ENCODE measurements at regions not wholly inside any gene's neighbourhood (a gene's known extent, or its start where the extent isn't known, plus 50 kb on each side); places are given as distances from the start of the nearest gene placed in this dataset.

DNA sequence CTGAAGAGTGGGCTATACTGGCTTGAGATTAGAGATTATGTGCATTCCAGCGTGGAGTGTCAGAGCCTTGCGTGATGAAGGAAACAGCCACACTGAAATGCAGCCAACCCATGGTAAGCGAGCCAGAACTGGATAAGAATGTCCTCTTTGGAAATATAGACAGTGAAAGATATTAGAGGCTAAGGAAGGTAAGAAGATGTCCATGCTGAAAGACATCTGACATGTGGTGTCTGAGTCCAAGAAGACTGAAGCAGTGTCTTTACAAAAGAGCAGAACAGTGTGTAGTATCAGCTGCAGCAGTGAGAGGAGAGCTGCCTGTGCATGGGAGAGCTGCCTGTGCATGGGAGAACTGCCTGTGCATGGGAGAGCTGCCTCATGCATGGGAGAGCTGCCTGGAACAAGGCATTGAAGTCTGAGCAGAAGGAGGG lies 672.2 kb downstream of the DIPK2A start:
- peaks cover 19% of the 10 kb centered on the region for H3K9me3 Mint-ChIP-seq
- DNase-seq: no peak
- no peaks in the 10 kb centered on the region for H3K4me1 Mint-ChIP-seq (ENCODE audit: low read depth)
- no peak overlapping the region for H3K27ac Mint-ChIP-seq
- H3K27me3 Mint-ChIP-seq (ENCODE audit: insufficient read depth): no peaks in the 10 kb centered on the region
- H3K4me3 Mint-ChIP-seq: no peak overlapping the region
- H3K36me3 Mint-ChIP-seq (ENCODE audit: low read depth): no peaks in the 10 kb centered on the region
- TF ChIP-seq CTCF (IDR thresholded peaks at IDR 0.05): no peak

DNA sequence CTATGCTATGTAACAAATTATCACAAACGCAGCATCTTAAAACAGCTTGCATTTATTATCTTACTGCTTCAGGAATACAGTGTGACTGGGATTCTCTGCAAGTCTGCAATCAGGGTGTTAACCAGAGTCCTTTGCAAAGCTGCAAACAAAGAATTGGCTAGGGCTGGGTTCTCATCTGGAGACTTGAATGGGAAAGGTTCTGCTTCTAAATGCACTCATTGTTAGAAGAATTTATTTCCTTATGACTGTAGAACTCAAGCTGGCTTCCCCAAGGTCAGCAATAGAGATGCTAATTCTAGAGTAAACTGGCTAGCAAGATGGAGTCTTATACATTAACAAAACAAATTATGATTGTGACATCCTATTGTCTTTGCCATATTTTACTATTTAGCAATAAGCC lies 673.7 kb downstream of the DIPK2A start:
- Mint-ChIP-seq H3K36me3 (ENCODE audit: low read depth) (no peaks in the 10 kb centered on the region), H3K4me1 (ENCODE audit: low read depth) (no peaks in the 10 kb centered on the region), H3K27me3 (ENCODE audit: insufficient read depth) (no peaks in the 10 kb centered on the region), H3K27ac (no peak overlapping the region), H3K4me3 (no peak overlapping the region), H3K9me3 (peaks cover 22% of the 10 kb centered on the region)
- TF ChIP-seq CTCF (IDR thresholded peaks at IDR 0.05): no peak
- DNase-seq: no peak

DNA sequence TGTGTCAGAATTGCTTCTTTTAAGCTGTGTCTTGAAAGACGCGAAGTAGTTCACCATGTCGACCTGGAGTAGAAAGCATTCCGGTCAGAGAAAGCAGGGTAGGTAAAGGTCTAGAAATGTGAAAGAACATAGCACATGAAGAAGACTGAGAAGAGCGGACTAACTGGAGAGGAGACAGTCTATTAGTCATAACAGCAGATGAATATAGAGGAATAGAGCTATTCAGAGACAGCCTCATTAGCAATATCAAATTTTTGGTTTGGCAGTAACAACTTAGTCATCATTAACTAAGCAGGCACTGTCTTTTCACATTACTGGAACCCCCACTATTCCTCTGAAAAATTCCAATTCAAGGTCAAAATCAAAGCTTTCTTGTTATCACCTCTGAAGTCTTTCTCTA lies 678.8 kb downstream of the DIPK2A start:
- TF ChIP-seq CTCF (IDR thresholded peaks at IDR 0.05): no peak
- Mint-ChIP-seq H3K27me3 (ENCODE audit: insufficient read depth) (no peaks in the 10 kb centered on the region), H3K36me3 (ENCODE audit: low read depth) (no peaks in the 10 kb centered on the region), H3K4me1 (ENCODE audit: low read depth) (no peaks in the 10 kb centered on the region), H3K27ac (no peak overlapping the region), H3K9me3 (peaks cover 22% of the 10 kb centered on the region), H3K4me3 (no peak overlapping the region)
- DNase-seq: no peak

DNA sequence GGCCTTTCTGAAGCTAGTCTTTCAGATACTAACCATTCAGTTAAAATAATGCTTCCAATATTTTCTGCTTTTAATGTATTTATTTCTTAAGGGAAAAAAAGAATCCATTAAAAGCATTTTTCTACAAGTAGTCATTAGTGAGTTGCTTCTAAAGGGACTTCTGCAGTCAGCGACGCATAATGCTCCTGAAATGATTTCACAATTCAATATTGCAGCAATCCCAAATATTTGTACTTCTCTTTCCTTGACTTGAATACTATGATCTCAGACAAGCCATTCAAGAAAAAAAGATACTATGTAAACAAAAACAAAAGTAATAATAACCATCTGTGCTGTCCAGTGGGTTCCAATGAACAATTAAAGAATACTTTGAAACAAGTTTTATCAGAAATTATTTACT lies 681.0 kb downstream of the DIPK2A start:
- no peak for DNase-seq
- Mint-ChIP-seq H3K27ac (no peak overlapping the region), H3K27me3 (ENCODE audit: insufficient read depth) (no peaks in the 10 kb centered on the region), H3K36me3 (ENCODE audit: low read depth) (no peaks in the 10 kb centered on the region; the same call in 1 of the 2 replicates), H3K9me3 (peaks cover 28% of the 10 kb centered on the region), H3K4me3 (no peak overlapping the region), H3K4me1 (ENCODE audit: low read depth) (no peaks in the 10 kb centered on the region)
- TF ChIP-seq CTCF (IDR thresholded peaks at IDR 0.05): no peak

GRCh38 chr3:144655423-144655822 lies 683.8 kb downstream of the DIPK2A start:
- no peaks in the 10 kb centered on the region; the same call in 1 of the 2 replicates for H3K36me3 Mint-ChIP-seq (ENCODE audit: low read depth)
- H3K27me3 Mint-ChIP-seq (ENCODE audit: insufficient read depth): no peaks in the 10 kb centered on the region
- peaks cover 18% of the 10 kb centered on the region for H3K9me3 Mint-ChIP-seq
- no peak for TF ChIP-seq CTCF (IDR thresholded peaks at IDR 0.05)
- no peaks in the 10 kb centered on the region for H3K4me1 Mint-ChIP-seq (ENCODE audit: low read depth)
- no peak for DNase-seq
- no peak overlapping the region for H3K27ac Mint-ChIP-seq
- no peak overlapping the region for H3K4me3 Mint-ChIP-seq

- DNase-seq: no peak
- Mint-ChIP-seq H3K36me3 (ENCODE audit: low read depth) (no peaks in the 10 kb centered on the region; the same call in 1 of the 2 replicates), H3K4me3 (no peak overlapping the region), H3K27me3 (ENCODE audit: insufficient read depth) (no peaks in the 10 kb centered on the region), H3K4me1 (ENCODE audit: low read depth) (no peaks in the 10 kb centered on the region), H3K9me3 (peaks cover 55% of the 10 kb centered on the region), H3K27ac (no peak overlapping the region)
- no peak for TF ChIP-seq CTCF (IDR thresholded peaks at IDR 0.05)
Measured at GRCh38 chr3:144660186-144660585, 688.6 kb downstream of the DIPK2A start.
